HG02610 (cell line): ENCODE measurements at regions not wholly inside any gene's neighbourhood (a gene's known extent, or its start where the extent isn't known, plus 50 kb on each side); places are given as distances from the start of the nearest gene placed in this dataset.
"Not testable (repeated sequence)": the region's sequence is repeated elsewhere in the genome, so short reads cannot be mapped to it uniquely, and the experiment has no call there.

Experiments
- ATAC-seq: cut with Tn5 transposase; IDR thresholded peaks from one replicate; pipeline ENCODE4 v1.9.1; 2021; ENCODE audit warnings: mild to moderate bottlenecking, moderate library complexity; ENCODE audit not compliant: unreplicated experiment

DNA sequence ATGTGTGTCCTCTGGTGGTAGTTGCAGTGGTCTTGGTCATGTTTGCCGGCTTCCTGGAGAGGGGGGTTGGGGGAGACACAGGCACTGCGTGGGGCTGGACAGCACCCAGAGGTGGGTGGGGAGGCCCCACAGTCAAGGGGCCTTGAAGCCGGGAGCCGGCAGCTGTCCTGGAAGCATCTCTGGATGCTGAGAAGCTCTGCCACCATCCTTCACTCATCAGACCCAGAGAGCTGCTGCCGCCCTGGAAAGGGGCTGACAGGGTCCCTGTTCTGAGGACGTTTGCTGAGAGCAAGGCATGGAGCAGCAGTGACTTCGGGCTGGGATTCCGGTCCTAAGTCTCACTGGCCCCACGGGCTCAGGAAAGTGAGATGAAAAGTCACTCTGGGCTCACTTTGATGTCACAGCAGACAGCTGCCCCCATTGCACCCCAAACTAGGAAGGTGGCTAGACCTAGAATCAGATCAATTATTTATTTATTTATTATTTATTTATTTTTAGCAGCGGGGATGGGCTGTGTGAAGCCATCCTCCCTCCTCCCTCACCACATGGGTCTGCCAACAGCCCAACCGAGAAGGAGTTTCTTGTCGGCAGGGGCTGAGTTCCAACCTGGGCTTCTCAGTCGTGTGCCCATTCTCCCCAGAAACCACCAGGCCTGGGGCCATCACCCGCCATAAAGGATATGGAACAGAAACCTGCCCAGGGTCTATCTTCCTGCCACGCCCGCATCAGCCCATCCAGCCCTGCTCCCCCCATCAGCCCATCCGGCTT, 547.4 kb downstream of the PTPRU start:
- no peak for ATAC-seq

- ATAC-seq = no peak
These were observed 546.7 kb downstream of the PTPRU start for GRCh38 chr1:29782846-29783507.

- ATAC-seq = no peak
These were observed 542.8 kb downstream of the PTPRU start for GRCh38 chr1:29779146-29779545.

- ATAC-seq = no peak
These were observed 541.2 kb downstream of the PTPRU start for GRCh38 chr1:29777522-29777921.

DNA sequence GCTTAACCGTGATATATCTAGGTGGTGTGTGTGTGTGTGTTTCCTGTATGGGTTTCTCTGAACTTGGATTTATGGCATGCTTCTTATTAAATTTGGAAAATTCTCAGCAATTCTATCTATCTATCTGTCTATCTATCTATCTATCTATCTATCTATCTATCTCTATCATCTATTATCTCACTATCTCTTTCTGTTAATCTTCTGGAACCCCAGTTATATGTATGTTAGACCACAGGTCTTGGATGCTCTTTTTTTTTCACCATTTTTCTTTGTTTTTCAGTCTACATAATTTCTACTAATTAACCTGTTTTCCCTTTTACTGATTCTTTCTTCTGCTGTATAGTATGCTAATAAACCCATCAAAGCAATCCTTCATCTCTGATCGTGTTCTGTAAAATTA, 538.0 kb downstream of the PTPRU start:
- ATAC-seq = no peak

- no peak for ATAC-seq
These were observed 536.3 kb downstream of the PTPRU start for GRCh38 chr1:29772584-29773100.

- no peak for ATAC-seq
These were observed 531.6 kb downstream of the PTPRU start for GRCh38 chr1:29767769-29768425.

GRCh38 chr1:29767088-29767685, 530.9 kb downstream of the PTPRU start:
- no peak for ATAC-seq

DNA sequence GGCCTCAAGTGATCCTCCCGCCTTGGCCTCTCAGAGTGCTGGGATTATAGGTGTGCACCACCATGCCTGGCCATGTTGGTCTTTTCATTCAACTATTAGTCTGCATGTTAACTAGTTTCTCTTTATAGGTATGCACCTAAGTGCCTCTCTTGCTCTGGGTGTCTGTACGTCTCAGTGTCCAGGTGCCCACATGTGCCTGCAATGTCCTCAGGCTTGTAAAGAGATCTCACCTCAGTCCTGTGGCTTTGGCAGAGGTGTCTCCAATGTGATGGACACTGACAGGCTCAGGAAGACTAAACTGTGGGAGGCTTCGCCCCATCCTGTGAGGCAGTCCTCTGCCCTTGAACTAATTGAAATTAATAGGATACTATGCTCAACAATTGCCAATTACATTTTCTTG, 526.3 kb downstream of the PTPRU start:
- ATAC-seq = no peak

- ATAC-seq = no peak
These were observed 525.0 kb downstream of the PTPRU start for GRCh38 chr1:29761159-29761928.

DNA sequence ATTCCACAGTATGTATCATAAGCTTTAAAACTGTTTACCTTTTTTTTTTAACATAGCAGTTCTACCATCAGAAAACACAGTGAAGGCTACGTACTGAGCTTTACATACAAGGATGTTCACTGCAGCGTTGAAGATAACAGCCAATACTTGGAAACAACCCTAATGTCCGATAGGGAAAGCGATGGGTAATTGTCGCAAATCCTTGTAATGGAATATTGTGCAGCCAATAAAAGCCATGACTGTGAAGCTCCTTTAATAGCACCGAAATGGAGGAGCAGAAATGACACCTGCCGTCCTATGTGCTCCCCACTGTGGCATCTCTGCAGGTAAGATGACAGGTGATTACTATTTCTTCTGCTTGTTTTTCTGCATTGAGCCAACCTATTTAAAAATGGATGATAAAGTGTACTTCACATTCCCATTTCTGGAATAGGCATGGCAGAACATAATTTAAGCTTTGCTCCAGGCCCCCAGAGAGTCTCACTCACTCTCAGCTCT, 523.8 kb downstream of the PTPRU start:
- no peak for ATAC-seq

DNA sequence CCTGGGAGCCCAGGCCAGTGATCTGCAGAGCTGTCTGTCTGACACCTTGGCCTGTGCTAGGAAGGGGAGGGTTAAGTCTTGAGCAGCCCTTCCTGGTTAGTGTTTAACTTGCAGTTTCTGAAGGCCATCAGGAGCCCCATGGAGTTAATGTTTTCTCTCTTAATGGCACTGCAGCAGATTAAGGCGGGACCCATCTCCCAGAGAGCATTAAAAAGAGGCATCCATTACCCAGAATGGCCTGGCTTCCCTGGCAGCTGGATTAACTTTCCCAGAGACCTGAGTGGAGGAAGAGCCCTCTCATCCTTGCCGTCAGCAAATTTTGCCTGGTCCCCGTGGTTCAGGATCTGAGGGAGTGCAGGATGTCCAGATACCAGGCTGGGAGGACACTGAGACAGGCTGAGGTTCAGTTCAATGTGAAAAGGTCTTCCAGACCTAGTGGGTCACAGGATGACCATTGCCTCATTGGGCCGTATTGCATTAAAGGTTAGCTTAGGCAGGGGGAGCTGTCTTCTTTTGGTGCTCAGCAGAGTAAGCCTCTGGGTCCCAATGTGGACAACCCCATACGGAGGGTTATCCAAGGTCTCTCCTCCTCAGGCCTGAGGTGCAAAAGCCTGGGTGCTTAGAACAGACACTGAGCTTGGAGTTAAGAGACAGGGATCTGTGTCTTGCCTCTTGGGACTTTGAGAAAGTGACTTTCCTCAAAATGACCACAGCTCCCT, 522.6 kb downstream of the PTPRU start:
- no peak for ATAC-seq

- no peak for ATAC-seq
These were observed 521.8 kb downstream of the PTPRU start for GRCh38 chr1:29757866-29758780.

DNA sequence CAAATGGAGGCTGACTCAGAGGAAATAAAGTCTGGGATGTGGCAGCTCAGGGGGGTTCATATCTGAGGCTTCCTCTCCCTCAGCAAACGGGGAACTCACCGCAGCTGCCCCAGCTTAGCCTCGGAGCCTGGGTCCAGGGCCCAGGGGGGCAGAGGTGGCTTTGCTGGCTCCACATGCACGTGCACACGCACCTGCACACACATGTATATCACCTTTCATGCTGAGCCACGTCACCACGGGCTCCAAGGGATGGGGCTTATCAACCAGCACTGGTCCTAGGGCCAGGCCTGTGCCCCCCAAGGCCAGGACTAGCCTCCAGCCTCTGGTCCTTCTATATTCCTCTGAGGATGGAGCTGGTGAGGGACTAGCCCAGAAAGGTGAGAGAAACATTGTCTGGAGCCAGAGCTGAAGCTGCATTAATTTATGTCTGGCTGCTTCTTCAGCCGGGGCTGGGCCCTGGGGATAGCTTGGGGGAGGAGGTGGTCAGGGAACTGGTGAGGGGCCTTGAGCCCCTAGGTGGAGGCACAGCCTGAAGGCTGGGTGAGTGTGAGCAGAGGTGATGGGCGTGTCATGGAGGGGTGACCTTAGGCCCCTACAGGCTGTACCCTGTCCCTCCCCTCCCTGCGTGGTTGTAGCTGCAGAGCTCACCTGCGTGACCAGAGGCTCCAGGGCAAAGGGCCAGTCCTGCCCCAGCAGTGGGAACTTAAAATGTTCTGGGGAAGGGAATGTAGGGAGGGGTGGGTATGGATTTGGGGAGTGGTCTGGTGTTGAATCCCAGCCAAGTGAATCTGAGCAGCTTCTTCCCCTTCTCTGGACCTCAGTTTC, 520.8 kb downstream of the PTPRU start:
- ATAC-seq = no peak

DNA sequence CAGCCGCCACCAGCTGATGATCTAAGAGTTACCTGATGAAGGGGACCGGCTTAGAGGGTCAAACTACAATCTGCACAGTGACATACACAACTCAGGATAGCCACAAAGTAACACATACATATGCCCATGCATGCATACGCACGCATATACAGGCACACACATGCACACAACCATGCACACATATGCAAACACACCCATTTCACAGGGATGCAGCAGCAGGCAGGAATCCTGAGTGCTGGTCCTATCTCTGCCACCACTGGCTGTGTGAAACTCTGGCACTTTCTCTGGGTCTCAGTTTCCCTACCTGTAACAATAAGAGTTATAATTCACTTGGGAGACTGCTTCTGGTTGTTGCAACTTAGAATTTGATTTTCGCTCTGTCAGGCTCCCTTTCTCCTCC, 520.2 kb downstream of the PTPRU start:
- no peak for ATAC-seq

- ATAC-seq = no peak
These were observed 519.8 kb downstream of the PTPRU start for GRCh38 chr1:29756085-29756484.

DNA sequence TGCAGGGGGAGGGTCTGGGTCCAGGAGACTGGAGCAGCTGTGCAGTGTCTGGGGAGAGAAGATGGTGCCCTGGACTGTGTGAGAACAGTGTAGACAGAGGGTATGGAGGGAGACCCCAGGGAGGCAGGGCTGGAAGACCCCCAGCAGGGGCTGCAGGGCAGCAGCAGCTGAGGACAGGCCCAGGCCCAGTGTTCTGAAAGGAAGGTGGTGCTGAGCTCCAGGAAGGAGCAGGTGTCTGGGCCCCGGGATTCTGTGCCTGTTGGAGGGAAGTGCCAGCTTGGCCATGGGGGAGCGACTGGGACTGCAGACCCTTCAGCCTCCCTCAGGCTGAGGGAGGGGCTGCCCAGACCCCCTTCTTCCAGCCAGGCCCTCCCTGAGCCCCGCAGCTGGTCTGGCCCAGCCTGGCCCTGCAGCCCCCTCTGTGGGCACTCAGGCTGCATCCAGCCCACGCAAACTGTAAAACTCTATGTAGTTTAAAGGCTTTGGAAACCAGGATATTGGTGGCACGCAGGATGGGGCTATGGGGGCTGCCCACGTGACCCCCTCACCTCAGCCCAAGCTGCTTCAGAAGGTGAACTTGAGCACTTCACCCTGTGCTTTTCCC, 519.2 kb downstream of the PTPRU start:
- ATAC-seq = not testable (repeated sequence)
